ENCODE measurements at regions not wholly inside any gene's neighbourhood (a gene's known extent, or its start where the extent isn't known, plus 50 kb on each side); places are given as distances from the start of the nearest gene placed in this dataset.
A peak's percentile ranks its signal among the peaks of the same experiment; 100 is the strongest.

- H3K27ac ChIP-seq (ENCODE audit: low read length) = no peak overlapping the region
- no peaks in the 10 kb centered on the region; the same call in 1 of the 2 replicates for H3K9me3 ChIP-seq (ENCODE audit: low read length)
- H3K4me2 ChIP-seq (ENCODE audit: low read depth, low read length, poor library complexity, severe bottlenecking) = no peak overlapping the region
- no peaks in the 10 kb centered on the region for H3K4me1 ChIP-seq (ENCODE audit: low read length)
- H3K9me2 ChIP-seq (replicated peaks; ENCODE audit: insufficient read depth, low read length) = no peaks in the 10 kb centered on the region
- no peaks in the 10 kb centered on the region for H4K20me1 ChIP-seq (ENCODE audit: insufficient read depth, low read depth, low read length)
- no peak overlapping the region for H2AFZ ChIP-seq (ENCODE audit: low read length)
- no peak overlapping the region for H3K4me3 ChIP-seq (ENCODE audit: low read length)
- H3K36me3 ChIP-seq (ENCODE audit: insufficient read depth, low read length) = no peaks in the 10 kb centered on the region
- H3K27me3 ChIP-seq (ENCODE audit: low read length) = no peaks in the 10 kb centered on the region
- no peak for DNase-seq
- H3K79me2 ChIP-seq (ENCODE audit: low read length) = no peaks in the 10 kb centered on the region
- no peak overlapping the region for H3K9ac ChIP-seq (ENCODE audit: low read length)
These were observed 106.3 kb downstream of the TENT4A start for GRCh38 chr5:6819521-6819920.

- Histone ChIP-seq H2AFZ (ENCODE audit: low read length) (no peak overlapping the region), H3K79me2 (ENCODE audit: low read length) (no peaks in the 10 kb centered on the region), H3K27me3 (ENCODE audit: low read length) (no peaks in the 10 kb centered on the region), H3K9me2 (replicated peaks; ENCODE audit: insufficient read depth, low read length) (no peaks in the 10 kb centered on the region), H3K27ac (ENCODE audit: low read length) (no peak overlapping the region), H3K4me3 (ENCODE audit: low read length) (no peak overlapping the region), H3K9me3 (ENCODE audit: low read length) (no peaks in the 10 kb centered on the region; the same call in 1 of the 2 replicates), H3K36me3 (ENCODE audit: insufficient read depth, low read length) (no peaks in the 10 kb centered on the region), H3K9ac (ENCODE audit: low read length) (no peak overlapping the region), H3K4me1 (ENCODE audit: low read length) (no peaks in the 10 kb centered on the region), H4K20me1 (ENCODE audit: insufficient read depth, low read depth, low read length) (no peaks in the 10 kb centered on the region), H3K4me2 (ENCODE audit: low read depth, low read length, poor library complexity, severe bottlenecking) (no peak overlapping the region)
- DNase-seq = peak; percentile 75
These were observed 107.7 kb downstream of the TENT4A start for GRCh38 chr5:6820851-6821479.

- Histone ChIP-seq H3K4me3 (ENCODE audit: low read length) (no peak overlapping the region), H2AFZ (ENCODE audit: low read length) (no peak overlapping the region), H3K79me2 (ENCODE audit: low read length) (no peaks in the 10 kb centered on the region), H4K20me1 (ENCODE audit: insufficient read depth, low read depth, low read length) (no peaks in the 10 kb centered on the region), H3K9me2 (replicated peaks; ENCODE audit: insufficient read depth, low read length) (no peaks in the 10 kb centered on the region), H3K9me3 (ENCODE audit: low read length) (no peaks in the 10 kb centered on the region; the same call in 1 of the 2 replicates), H3K27ac (ENCODE audit: low read length) (no peak overlapping the region), H3K27me3 (ENCODE audit: low read length) (no peaks in the 10 kb centered on the region), H3K36me3 (ENCODE audit: insufficient read depth, low read length) (no peaks in the 10 kb centered on the region), H3K4me1 (ENCODE audit: low read length) (no peaks in the 10 kb centered on the region), H3K9ac (ENCODE audit: low read length) (no peak overlapping the region), H3K4me2 (ENCODE audit: low read depth, low read length, poor library complexity, severe bottlenecking) (no peak overlapping the region)
- DNase-seq = no peak
These were observed 108.8 kb downstream of the TENT4A start for GRCh38 chr5:6822068-6822467.

GRCh38 chr5:6822556-6823343 lies 109.5 kb downstream of the TENT4A start:
- no peak overlapping the region for H3K4me3 ChIP-seq (ENCODE audit: low read length)
- no peak overlapping the region for H3K4me2 ChIP-seq (ENCODE audit: low read depth, low read length, poor library complexity, severe bottlenecking)
- DNase-seq = no peak
- no peaks in the 10 kb centered on the region for H3K27me3 ChIP-seq (ENCODE audit: low read length)
- H2AFZ ChIP-seq (ENCODE audit: low read length) = no peak overlapping the region
- no peaks in the 10 kb centered on the region for H3K36me3 ChIP-seq (ENCODE audit: insufficient read depth, low read length)
- no peaks in the 10 kb centered on the region; the same call in 1 of the 2 replicates for H3K4me1 ChIP-seq (ENCODE audit: low read length)
- no peaks in the 10 kb centered on the region for H3K9me2 ChIP-seq (replicated peaks; ENCODE audit: insufficient read depth, low read length)
- no peaks in the 10 kb centered on the region for H3K79me2 ChIP-seq (ENCODE audit: low read length)
- no peak overlapping the region for H3K9ac ChIP-seq (ENCODE audit: low read length)
- no peaks in the 10 kb centered on the region; the same call in 1 of the 2 replicates for H3K9me3 ChIP-seq (ENCODE audit: low read length)
- no peaks in the 10 kb centered on the region for H4K20me1 ChIP-seq (ENCODE audit: insufficient read depth, low read depth, low read length)
- no peak overlapping the region for H3K27ac ChIP-seq (ENCODE audit: low read length)

GRCh38 chr5:6823996-6824395 lies 110.8 kb downstream of the TENT4A start:
- no peak overlapping the region for H3K27ac ChIP-seq (ENCODE audit: low read length)
- H3K9me2 ChIP-seq (replicated peaks; ENCODE audit: insufficient read depth, low read length) = no peaks in the 10 kb centered on the region
- H3K36me3 ChIP-seq (ENCODE audit: insufficient read depth, low read length) = no peaks in the 10 kb centered on the region
- DNase-seq = no peak
- no peaks in the 10 kb centered on the region for H3K27me3 ChIP-seq (ENCODE audit: low read length)
- H3K4me3 ChIP-seq (ENCODE audit: low read length) = no peak overlapping the region
- H2AFZ ChIP-seq (ENCODE audit: low read length) = no peak overlapping the region
- no peaks in the 10 kb centered on the region for H4K20me1 ChIP-seq (ENCODE audit: insufficient read depth, low read depth, low read length)
- no peaks in the 10 kb centered on the region; the same call in 1 of the 2 replicates for H3K4me1 ChIP-seq (ENCODE audit: low read length)
- H3K9ac ChIP-seq (ENCODE audit: low read length) = no peak overlapping the region
- no peaks in the 10 kb centered on the region; the same call in 1 of the 2 replicates for H3K9me3 ChIP-seq (ENCODE audit: low read length)
- H3K79me2 ChIP-seq (ENCODE audit: low read length) = no peaks in the 10 kb centered on the region
- no peak overlapping the region for H3K4me2 ChIP-seq (ENCODE audit: low read depth, low read length, poor library complexity, severe bottlenecking)

- Histone ChIP-seq H3K4me1 (ENCODE audit: low read length) (no peaks in the 10 kb centered on the region; the same call in 1 of the 2 replicates), H2AFZ (ENCODE audit: low read length) (no peak overlapping the region), H3K27ac (ENCODE audit: low read length) (no peak overlapping the region), H3K9ac (ENCODE audit: low read length) (no peak overlapping the region), H3K79me2 (ENCODE audit: low read length) (no peaks in the 10 kb centered on the region), H3K9me3 (ENCODE audit: low read length) (no peaks in the 10 kb centered on the region; the same call in none of the 2 replicates), H4K20me1 (ENCODE audit: insufficient read depth, low read depth, low read length) (no peaks in the 10 kb centered on the region), H3K27me3 (ENCODE audit: low read length) (no peaks in the 10 kb centered on the region), H3K36me3 (ENCODE audit: insufficient read depth, low read length) (no peaks in the 10 kb centered on the region), H3K4me2 (ENCODE audit: low read depth, low read length, poor library complexity, severe bottlenecking) (no peak overlapping the region), H3K4me3 (ENCODE audit: low read length) (no peak overlapping the region), H3K9me2 (replicated peaks; ENCODE audit: insufficient read depth, low read length) (no peaks in the 10 kb centered on the region)
- no peak for DNase-seq
These were observed 112.5 kb downstream of the TENT4A start for GRCh38 chr5:6825678-6826244.

GRCh38 chr5:6826756-6827155 lies 113.5 kb downstream of the TENT4A start:
- H3K4me3 ChIP-seq (ENCODE audit: low read length) = no peak overlapping the region

More at GRCh38 chr5:6826756-6827155, 113.5 kb downstream of the TENT4A start:
- Histone ChIP-seq H3K9me3 (ENCODE audit: low read length) (no peaks in the 10 kb centered on the region; the same call in 1 of the 2 replicates), H3K36me3 (ENCODE audit: insufficient read depth, low read length) (no peaks in the 10 kb centered on the region), H3K9ac (ENCODE audit: low read length) (no peak overlapping the region), H3K4me2 (ENCODE audit: low read depth, low read length, poor library complexity, severe bottlenecking) (no peak overlapping the region), H3K27ac (ENCODE audit: low read length) (no peak overlapping the region), H3K27me3 (ENCODE audit: low read length) (no peaks in the 10 kb centered on the region), H3K4me1 (ENCODE audit: low read length) (no peaks in the 10 kb centered on the region; the same call in 1 of the 2 replicates), H2AFZ (ENCODE audit: low read length) (no peak overlapping the region), H3K79me2 (ENCODE audit: low read length) (no peaks in the 10 kb centered on the region), H3K9me2 (replicated peaks; ENCODE audit: insufficient read depth, low read length) (no peaks in the 10 kb centered on the region), H4K20me1 (ENCODE audit: insufficient read depth, low read depth, low read length) (no peaks in the 10 kb centered on the region)
- no peak for DNase-seq

Data from Karpas-422 (cell line).